ENCODE measurements at regions not wholly inside any gene's neighbourhood (a gene's known extent, or its start where the extent isn't known, plus 50 kb on each side); places are given as distances from the start of the nearest gene placed in this dataset.

GRCh38 chr5:100182402-100182801 lies 352.8 kb upstream of the FAM174A start:
- TF ChIP-seq EZH2 (IDR thresholded peaks at IDR 0.05) (no peak), POLR2AphosphoS5 (IDR thresholded peaks at IDR 0.05; ENCODE audit: borderline replicate concordance, low read depth, low read length) (no peak)
